ENCODE measurements at regions not wholly inside any gene's neighbourhood (a gene's known extent, or its start where the extent isn't known, plus 50 kb on each side); places are given as distances from the start of the nearest gene placed in this dataset.
"Not testable (repeated sequence)": the region's sequence is repeated elsewhere in the genome, so short reads cannot be mapped to it uniquely, and the experiment has no call there.

- DNase-seq (ENCODE audit: low spot score) = not testable (repeated sequence)
These were observed 215.0 kb downstream of the STIM2 start for GRCh38 chr4:27075603-27076002.

GRCh38 chr4:27078934-27079455, 218.4 kb downstream of the STIM2 start:
- DNase-seq (ENCODE audit: low spot score) = no peak

GRCh38 chr4:27081675-27082586, 221.3 kb downstream of the STIM2 start:
- DNase-seq (ENCODE audit: low spot score) = no peak

DNA sequence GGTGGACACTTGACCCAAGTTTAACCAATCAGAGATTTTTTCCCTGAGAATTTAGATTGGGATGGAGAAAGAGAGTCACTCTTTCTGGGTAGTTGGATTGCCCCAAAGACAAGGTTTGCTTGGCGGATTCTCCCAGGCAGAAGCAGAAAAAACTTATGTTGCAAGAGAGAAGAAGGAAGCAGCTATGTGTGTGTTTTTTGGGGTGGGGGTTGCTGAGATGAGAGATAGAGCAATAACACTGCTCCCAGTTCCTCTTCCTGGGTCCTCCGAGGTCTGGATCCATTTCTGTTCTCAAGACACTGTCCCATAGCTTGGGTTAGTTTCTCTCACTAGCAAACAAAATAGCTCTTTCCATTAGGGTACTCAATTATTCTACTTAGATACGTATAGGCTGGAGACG, 222.1 kb downstream of the STIM2 start:
- DNase-seq (ENCODE audit: low spot score) = no peak

DNA sequence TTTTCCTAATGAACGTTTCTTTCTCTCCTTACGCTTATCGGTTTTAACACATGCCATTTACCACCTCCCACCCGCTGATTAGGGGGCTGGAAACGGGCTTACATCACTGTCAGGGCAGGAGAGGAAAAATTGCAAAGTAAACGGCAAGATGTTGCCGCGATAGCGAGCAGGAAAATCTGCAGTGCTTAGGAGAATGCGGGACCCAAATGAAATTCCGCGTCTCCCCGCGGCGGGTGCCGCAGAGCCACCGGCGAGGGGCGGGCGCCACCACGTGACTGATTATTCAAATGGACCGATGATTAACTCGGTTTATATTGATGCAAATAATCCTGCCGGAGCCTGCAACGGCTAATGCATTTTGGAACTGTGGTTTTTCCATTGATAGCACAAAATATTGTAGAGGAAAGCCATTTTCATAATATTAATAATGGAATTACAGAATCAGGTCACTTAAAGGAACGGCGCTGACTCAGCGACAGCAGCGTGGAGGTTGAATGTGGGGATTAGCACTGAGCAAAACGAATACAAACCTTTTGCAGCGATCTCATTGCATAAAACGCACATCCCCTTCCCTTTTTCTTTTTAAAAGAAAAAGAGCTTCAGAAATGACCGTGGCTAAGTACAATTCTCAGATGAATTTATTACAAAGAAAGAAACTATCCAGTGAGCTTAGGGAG, 224.2 kb downstream of the STIM2 start:
- peak; percentile 74 for DNase-seq (ENCODE audit: low spot score)

DNA sequence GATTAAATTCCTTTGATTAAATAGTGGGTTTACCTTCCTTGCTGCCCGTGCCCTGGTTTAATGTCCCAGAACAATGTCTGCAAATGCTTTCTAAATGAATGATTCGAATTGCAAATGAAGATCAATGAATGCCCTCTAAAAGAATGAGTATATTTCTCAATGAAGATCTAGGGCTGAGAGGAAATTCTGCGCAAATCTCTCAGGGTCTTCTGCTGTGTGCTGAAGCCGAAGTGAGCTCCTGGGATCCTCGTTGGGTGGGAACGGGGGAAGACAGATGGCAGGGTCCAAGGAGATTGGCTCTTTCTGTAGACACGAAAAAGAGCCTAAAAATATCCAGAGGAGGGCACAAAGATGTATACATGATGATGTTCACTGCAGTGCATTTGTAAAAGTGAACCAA, 224.8 kb downstream of the STIM2 start:
- no peak for DNase-seq (ENCODE audit: low spot score)

DNA sequence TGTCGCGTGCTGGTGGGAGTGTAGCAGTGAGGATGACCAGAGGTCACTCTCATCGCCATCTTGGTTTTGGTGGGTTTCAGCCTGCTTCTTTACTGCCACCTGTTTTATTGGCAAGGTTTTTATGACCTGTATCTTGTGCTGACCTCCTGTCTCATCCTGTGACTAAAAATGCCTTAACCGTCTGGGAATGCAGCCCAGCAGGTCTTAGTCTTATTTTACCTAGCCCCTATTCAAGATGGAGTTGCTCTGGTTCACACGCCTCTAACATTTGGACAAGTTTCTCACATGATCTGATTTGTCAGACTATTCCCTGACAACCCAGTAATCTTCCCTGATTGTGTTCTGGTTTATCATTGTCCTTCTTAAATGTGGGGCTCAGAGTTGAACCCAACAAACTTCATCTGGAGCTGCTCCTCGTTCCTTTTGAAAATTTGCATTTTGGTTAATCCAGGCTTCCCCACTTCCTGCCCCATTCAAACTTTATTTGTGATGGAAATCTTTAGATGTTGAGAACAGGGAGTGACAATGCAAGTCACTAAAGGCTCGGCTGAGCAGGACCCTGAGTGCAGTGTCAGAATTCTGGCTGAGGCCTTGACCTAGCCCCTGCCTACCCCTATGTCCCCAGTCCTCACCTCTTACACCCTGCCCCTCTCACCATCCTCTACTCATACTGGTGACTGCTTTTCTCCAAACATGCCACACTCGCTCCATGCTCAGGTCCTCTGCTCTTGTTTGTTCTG, 226.8 kb downstream of the STIM2 start:
- no peak for DNase-seq (ENCODE audit: low spot score)

GRCh38 chr4:27088491-27088890, 227.8 kb downstream of the STIM2 start:
- DNase-seq (ENCODE audit: low spot score) = no peak

GRCh38 chr4:27089186-27089585, 228.5 kb downstream of the STIM2 start:
- DNase-seq (ENCODE audit: low spot score) = no peak

- DNase-seq (ENCODE audit: low spot score) = no peak
These were observed 229.8 kb downstream of the STIM2 start for GRCh38 chr4:27090406-27090805.

DNA sequence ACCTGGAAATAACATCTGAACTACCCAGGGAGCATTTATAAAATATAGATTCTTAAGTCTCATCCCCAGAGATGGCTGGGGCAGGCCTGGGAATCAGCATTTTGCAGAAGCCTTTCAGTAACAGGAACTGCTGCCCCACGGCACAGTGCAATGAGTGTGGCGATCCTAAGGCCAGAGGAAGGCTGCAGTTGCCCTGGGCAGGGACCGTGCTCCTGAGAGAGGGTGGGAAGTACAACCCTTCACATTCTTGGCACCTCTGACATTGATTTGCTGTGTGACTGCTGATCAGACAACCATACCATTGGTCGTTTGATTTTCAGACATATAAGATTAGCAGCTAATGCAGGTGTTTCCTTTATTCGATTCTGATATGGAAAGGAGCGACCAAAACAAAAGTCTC, 233.6 kb downstream of the STIM2 start:
- no peak for DNase-seq (ENCODE audit: low spot score)

GRCh38 chr4:27094783-27095182, 234.1 kb downstream of the STIM2 start:
- DNase-seq (ENCODE audit: low spot score) = no peak

DNA sequence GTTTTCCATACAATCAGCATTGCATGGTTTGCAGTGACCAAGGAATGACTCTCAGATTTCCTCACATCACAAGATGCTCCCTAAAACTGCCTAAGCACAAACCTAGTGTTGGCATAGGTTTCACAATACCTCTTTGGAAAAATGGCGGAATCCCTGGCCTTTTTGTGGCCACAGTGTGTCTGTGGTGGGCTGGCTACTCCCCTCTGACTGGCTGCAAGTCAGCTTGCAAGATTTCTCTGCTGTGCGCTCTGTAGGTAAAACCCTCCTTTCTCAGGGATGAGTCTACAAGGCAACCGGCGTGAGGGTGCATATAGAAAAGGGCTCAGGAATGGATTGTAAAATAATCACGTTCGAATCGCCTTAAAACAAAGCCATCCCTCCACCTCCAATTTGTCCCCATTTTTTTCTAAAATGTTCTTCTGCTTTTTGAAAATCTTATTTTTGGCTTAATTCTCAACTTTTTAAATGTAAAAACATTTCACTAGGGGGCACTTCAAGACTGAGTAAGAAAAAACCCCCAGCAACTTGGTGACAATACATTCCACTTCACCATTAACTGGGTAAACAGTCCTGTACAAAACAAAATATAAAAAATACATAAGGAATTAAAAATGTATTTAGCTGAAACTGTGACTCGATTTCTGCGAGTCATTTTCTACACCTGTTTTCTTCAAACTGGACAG, 235.6 kb downstream of the STIM2 start:
- no peak for DNase-seq (ENCODE audit: low spot score)

DNA sequence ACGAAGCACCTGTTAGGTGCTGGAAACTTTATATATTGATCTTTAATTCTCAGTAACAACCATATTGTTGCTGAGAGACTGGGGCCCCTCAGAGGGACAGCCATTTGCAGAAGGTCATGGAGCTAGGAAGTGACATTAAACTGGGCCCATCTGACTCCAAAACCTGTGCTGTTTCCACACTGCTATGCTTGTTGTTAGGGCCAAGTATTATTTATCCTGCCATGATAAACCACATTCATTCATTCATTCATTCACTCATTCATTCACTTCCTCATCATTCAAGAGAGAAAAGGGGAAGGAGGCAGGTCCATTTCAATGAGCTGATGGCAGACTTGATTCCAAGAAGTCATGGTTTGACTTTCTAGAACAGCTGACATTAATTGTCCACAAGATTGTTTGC, 237.4 kb downstream of the STIM2 start:
- no peak for DNase-seq (ENCODE audit: low spot score)

DNA sequence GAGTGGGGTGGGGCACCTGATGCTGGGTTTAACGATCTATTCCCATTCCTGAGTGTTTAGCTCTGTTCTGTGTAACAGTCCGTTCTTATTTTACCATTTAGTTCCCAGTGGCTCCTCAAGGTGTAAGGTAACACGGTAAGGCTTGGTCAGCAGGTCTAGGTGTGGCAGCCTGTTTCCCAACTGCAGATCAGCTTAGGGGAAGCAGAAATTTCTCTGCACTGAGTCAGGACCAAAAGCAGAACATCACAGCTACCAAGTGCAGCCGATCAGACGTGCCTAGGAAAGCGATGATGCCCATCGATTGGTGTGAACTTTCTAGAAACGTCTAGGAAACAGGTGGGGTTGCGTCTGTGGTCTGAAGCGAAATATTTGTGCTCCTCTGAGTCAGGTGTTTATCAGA, 240.1 kb downstream of the STIM2 start:
- DNase-seq (ENCODE audit: low spot score) = no peak

GRCh38 chr4:27101126-27101525, 240.5 kb downstream of the STIM2 start:
- DNase-seq (ENCODE audit: low spot score) = no peak

- no peak for DNase-seq (ENCODE audit: low spot score)
These were observed 240.9 kb downstream of the STIM2 start for GRCh38 chr4:27101561-27101960.

- no peak for DNase-seq (ENCODE audit: low spot score)
These were observed 251.0 kb downstream of the STIM2 start for GRCh38 chr4:27111627-27112026.

- DNase-seq (ENCODE audit: low spot score) = no peak
These were observed 251.9 kb downstream of the STIM2 start for GRCh38 chr4:27112587-27112986.

GRCh38 chr4:27115221-27115620, 254.6 kb downstream of the STIM2 start:
- DNase-seq (ENCODE audit: low spot score) = no peak

DNA sequence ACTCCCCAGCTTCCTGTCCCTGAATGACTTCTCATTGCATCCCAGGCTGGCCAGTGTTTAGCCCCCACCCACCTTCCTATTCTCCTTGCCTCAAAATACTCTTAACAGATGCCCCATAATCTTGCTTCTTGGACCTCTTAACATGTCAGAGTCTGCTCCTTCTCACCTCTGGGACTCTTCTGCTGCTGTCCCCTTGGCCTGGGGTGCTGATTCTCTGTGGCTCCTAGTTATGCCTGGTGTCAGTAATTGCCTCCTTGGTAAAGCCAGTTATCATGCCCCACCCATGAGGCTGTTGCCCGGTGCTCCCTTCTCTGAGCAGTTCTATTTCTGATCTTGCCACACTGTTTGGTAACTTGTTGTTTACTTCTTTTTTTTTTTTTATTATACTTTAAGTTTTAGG, 256.8 kb downstream of the STIM2 start:
- no peak for DNase-seq (ENCODE audit: low spot score)

DNA sequence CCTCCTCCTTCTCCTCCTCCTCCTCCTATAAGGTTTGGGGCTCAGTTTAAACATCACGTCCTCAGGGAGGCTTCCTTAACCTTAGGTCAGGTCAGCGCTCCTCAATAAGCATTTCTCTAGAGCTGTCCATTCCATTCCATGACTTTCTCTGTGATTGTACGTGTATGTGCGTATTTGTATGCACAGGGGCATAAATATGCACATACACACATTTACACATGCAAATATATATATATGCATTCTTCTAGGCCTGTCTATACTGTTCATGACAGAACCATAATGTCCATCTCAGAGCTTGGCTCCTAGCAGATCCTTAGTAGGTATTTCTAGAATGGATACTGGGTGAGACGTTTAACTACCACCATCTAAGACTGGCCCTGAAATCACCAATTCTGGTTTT, 258.6 kb downstream of the STIM2 start:
- no peak for DNase-seq (ENCODE audit: low spot score)

Data from iPS-NIHi11 (cell line).